GM19438 (cell line): ENCODE measurements at regions not wholly inside any gene's neighbourhood (a gene's known extent, or its start where the extent isn't known, plus 50 kb on each side); places are given as distances from the start of the nearest gene placed in this dataset.

ENCODE experiments used
- ATAC-seq: cut with Tn5 transposase; IDR thresholded peaks from one replicate; pipeline ENCODE4 v1.9.1; 2021; ENCODE audit warnings: low read depth; ENCODE audit not compliant: unreplicated experiment

DNA sequence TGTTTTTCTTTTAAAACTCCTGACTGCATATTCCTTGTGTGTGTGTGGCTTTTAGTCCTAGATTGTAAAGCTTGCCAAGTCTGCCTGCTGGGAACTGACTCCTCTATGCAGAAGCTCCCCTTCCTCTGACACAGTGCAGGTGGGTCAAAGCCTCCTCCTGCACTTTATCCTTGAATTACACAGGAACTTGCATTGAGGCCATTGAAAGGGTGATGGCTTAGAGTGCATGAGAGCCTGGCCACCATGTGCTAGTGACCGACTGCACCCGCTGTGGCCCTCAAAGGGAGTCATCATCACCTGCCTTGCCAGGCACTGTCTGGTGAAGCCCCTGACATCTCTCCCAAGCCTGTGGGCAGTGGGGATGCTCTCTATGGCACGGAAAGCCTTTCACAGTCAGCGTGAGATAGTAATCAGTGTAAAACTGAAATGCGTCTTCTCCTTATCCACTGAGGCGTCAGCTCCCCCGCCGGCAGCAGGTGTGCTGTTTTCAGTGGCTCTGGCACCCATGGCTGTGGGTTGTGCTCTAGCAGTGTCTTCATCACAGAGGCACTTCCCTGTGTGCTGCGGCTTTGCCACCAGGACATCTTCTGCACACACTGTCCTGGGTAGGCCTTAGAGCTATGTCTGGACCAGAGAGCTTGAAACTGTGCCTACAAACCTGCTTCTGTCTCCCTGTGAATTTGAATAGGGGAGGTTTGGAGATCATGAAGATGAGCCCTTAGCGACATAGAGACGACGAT, 87.9 kb downstream of the THBS2 start:
- ATAC-seq = no peak

DNA sequence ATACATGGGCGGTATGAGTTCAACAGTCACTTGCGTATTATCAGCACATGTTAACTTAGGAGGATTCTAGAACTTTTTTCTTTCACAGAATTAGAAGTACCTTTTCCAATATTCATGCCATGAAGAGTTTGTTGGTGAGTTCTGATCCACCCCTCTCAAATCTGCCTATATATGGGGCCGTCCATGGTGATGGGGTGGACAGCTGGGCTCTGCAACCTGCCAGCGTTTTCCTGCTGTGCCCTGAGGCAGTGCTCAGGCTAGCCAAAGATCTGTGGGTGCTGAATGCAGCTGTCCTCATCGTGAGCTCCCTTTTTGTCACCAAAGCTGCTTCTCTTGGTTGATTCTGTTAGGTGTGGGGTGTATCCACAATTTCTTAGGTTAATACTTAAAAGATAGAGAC, 88.7 kb downstream of the THBS2 start:
- no peak for ATAC-seq

DNA sequence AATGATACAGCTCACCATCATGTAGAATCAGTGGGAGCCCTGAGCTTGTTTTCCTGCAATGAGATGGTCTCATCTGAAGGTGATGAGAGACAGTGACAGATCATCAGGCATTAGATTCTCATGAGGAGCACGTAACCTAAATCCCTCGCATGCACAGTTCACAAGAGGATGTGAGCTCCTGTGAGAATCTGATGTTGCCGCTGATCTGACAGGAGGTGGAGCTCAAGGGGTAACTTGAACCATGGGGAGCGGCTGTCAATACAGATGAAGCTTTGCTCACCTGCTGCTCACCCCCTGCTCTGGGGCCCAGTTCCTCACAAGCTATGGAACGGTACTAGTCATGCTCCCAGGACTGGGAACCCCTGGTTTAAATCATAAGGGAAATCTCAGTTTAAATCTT, 89.2 kb downstream of the THBS2 start:
- no peak for ATAC-seq

DNA sequence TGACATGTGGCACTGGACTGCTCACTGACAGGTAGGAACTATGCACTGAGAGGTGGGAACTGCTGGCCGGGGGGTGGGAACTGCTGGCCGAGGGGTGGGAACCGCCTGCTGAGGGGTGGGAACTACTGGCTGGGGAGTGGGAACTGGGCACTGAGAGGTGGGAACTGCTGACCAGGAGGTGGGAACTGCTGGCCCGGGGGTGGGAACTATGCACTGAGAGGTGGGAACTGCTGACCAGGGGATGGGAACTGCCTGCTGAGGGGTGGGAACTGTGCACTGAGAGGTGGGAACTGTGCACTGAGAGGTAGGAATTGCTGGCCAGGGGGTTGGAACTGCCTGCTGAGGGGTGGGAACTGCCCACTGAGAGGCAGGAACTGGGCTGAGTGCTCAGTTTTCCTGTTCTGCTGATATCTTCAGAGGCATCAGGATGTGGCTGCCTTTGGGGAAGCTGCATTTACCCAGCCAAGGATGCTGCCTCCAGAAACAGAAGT, 90.2 kb downstream of the THBS2 start:
- ATAC-seq = no peak

GRCh38 chr6:169162752-169163407, 90.8 kb downstream of the THBS2 start:
- no peak for ATAC-seq

GRCh38 chr6:169162249-169162648, 91.4 kb downstream of the THBS2 start:
- no peak for ATAC-seq

GRCh38 chr6:169161572-169162167, 92.0 kb downstream of the THBS2 start:
- ATAC-seq = no peak

- no peak for ATAC-seq
These were observed 92.6 kb downstream of the THBS2 start for GRCh38 chr6:169160855-169161560.

- no peak for ATAC-seq
These were observed 93.4 kb downstream of the THBS2 start for GRCh38 chr6:169160091-169160854.

DNA sequence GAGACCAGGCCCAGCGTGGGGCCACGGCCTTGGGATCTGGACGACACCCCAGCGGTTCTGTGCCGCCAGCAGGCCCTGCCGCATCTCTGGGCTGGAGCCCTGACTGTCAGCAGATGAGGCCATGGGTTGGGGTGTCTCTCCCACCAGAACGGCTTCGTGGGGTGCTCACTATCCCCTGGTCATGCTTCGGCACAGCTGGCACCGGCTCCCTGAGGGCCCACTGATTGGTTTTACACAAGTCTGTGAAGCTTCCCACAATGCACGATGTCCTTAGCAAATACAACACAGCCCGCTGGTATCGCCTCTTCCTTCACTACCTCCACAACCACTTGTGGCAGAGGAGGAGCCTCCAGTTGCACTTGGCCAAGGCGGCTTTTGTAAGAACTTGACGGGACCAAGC, 94.3 kb downstream of the THBS2 start:
- no peak for ATAC-seq

DNA sequence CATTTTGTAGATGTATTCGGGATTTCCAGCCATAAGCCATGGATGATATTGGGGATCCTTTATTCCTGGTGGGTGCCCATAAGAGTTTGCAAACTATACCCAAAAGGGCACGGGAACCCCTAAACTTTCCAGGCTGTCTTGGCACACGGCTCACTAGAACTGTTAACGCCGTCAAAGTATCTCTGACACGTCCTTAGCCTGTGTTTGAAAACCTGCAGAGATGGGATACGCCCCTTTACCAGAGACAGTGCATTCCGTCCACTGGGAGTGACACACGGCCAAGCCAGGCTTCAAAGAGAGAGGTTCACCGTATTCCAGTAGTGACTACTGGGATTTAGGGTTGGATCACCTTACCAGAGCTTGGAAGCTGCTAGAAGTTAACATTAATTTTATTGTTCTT, 95.0 kb downstream of the THBS2 start:
- no peak for ATAC-seq

- no peak for ATAC-seq
These were observed 95.5 kb downstream of the THBS2 start for GRCh38 chr6:169158174-169158573.

DNA sequence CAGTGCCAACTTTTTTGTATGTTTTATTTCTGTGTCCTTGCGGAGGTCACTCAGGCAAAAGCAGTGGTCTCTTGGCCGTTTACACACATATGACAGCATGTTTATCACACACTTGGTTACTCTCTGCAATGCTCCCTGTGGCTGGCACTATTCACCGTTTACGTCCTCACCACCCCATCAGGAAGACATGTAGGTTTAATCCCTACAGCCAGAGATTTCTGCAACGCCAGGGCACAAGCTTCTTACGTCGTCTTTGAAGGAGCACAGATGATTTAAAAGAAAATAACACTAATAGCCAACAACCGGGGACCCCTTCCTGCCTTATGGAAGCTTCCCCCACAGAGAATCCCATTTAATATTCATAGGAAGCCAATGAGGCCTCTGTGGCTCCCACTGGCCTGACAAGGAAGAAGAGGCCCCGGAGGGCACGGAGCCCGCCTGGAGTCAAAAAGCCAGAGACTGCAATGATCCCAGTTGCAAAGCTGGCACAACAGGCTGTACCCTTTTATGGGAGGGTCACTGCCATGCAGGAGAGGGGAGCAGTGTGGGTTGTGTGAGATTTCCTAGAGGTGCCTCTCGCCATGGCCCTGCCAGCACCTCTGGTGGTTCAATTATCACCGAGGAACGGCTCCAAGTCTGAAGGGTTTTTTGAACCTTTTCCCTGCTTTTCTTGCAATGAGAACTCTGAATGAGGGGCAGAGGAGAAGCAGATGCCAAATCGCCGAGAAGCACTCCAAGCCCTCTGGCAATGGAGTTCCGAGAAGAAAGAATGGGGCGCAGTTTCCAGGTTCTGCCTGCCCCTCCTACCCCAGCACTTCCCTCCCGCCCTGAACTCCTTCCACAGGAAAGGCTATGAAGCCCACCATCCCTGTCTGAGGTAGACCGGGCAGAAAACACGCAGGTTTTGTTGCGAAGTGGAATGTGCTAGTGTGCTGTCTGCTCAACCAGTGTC, 96.2 kb downstream of the THBS2 start:
- ATAC-seq = no peak

DNA sequence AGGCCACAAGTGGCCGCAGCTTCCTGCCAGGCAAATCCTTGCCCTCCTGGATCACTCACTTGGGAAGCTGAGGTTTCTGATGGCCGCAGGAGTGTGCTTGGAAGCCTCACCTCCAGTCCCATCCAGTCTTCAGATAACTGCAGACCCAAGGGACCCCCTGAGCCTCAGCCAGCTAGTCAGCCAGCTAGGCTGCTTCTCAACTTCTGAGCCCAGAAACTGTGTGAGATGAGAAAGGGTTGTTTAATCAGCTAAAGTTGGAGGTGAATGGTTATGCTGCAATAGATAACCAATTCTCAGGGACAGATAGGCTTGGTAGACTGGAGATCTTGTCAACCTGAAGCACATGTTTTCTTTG, 96.9 kb downstream of the THBS2 start:
- ATAC-seq = no peak

DNA sequence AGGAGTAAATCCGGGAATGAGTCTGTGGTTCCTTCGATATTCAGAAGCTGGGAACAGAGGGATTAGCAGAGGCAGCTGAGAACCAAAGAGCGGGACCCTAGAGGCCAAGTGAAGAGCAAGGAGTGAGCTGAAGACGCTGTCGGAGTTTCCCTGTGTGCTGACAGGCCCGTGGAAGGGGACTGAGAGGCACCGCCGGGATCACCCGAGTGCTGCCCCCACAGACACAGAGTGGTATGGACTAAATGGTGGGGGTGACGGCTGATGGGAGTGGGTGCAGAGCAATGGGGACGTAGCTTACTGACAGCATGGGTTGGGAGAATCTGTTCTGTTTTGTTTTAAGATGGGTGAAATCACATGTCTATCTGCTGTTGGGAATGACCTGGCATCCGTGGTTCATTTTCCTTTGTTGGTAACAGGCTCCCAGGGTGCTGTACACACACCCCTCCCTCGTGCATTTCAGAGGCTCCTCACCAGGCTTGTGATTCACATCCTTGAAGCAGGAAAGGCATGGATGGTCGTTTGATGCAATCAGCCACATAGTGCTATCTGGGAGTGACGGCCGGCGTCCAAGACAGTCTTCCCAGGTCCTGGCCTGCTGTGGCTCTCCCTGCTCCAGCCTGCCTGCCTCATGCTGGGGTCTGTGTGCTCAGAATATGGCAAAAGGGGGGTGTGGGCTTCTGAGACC, 97.4 kb downstream of the THBS2 start:
- ATAC-seq = no peak

DNA sequence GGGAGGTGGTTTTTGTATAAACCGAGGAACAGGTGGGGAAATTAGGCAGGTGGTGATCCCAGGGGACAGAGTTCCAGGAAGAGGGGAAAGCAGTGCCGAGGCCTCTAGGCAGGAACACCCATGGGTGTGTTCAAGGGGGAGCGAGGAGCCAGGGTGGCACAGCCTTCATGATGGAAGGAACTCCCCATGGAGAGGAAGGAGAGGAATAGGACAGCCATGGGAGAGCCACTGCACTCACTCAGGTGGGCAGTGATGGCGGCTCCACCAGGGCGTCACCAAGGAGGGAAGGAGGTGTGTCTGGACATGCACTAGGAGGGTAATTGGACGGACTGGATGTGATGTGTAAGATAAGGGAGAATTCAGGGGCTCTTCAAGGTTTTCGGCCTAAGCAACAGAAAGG, 98.2 kb downstream of the THBS2 start:
- ATAC-seq = no peak

DNA sequence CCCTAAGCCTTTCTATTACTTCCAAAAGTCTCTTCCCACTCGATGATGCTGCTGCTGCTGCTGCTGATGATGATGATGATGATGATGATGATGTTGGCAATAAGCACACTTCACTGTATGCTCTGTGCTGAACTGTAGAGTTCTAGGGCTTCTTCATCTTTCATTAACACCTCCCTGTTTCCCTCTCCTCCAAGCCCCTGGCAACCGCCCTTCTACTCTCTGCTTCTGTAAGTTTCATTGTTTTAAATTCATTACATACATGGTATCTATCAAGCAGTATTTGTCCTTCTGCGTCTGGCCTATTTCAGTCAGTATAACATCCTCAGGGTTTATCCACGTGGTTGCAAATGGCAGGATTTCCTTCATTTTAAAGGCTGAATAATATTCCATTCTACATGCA, 100.2 kb downstream of the THBS2 start:
- ATAC-seq = no peak

GRCh38 chr6:169146521-169146920, 107.1 kb downstream of the THBS2 start:
- ATAC-seq = no peak

- ATAC-seq = no peak
These were observed 107.6 kb downstream of the THBS2 start for GRCh38 chr6:169145991-169146501.
